ENCODE measurements at regions not wholly inside any gene's neighbourhood (a gene's known extent, or its start where the extent isn't known, plus 50 kb on each side); places are given as distances from the start of the nearest gene placed in this dataset.

- no peak for TF ChIP-seq CTCF (IDR thresholded peaks at IDR 0.05; ENCODE audit: low read length)
- no peak for TF ChIP-seq EZH2 (IDR thresholded peaks at IDR 0.05; ENCODE audit: borderline replicate concordance, low read length)
Measured at GRCh38 chr10:130621231-130621775, 485.1 kb downstream of the GLRX3 start.
